HG03066 (cell line): ENCODE measurements at regions not wholly inside any gene's neighbourhood (a gene's known extent, or its start where the extent isn't known, plus 50 kb on each side); places are given as distances from the start of the nearest gene placed in this dataset.
"Not testable (repeated sequence)": the region's sequence is repeated elsewhere in the genome, so short reads cannot be mapped to it uniquely, and the experiment has no call there.

Experiments
- ATAC-seq: cut with Tn5 transposase; IDR thresholded peaks from one replicate; pipeline ENCODE4 v1.9.1; 2021; ENCODE audit warnings: low read depth; ENCODE audit not compliant: unreplicated experiment

DNA sequence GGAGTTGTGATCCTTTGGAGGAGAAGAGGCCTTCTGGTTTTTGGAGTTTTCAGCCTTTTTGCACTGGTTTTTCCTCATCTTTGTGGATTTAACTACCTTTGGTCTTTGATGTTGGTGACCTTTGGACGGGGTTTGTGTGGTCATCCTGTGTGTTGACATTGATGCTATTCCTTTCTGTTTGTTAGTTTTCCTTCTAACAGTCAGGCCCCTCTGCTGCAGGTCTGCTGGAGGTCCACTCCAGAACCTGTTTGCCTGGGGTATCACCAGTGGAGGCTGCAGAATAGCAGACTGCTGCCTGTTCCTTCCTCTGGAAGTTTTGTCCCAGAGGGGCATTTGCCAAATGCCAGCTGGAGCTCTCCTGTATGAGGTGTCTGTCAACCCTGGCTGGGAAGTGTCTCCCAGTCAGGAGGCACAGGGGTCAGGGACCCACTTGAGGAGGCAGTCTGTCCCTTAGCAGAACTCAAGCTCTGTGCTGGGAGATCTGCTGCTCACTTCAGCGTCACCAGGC lies 149.4 kb upstream of the G2E3 start:
- not testable (repeated sequence) for ATAC-seq

- no peak for ATAC-seq
Measured at GRCh38 chr14:30410986-30411385, 148.0 kb upstream of the G2E3 start.

- not testable (repeated sequence) for ATAC-seq
Measured at GRCh38 chr14:30413184-30413583, 145.8 kb upstream of the G2E3 start.

- ATAC-seq = no peak
Measured at GRCh38 chr14:30417121-30417520, 141.8 kb upstream of the G2E3 start.

DNA sequence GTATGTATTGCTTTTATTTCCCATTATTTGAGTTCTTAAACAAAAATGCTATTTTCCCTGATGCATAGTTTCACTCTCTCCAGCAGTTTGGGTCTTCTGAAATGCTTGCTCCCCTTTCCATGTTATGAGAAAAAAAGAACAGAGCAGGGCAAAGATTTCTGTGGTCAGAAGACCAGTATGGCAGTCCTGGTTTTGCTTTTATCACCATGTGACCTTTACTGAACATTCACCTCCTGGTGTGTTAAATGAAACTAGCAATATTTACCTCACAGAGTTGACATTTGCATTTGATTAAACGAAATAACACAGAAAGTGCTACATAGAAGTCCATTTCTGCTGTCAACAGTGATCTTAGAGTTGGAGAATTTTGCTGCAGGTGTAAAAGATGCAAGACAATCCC lies 141.0 kb upstream of the G2E3 start:
- ATAC-seq = no peak

DNA sequence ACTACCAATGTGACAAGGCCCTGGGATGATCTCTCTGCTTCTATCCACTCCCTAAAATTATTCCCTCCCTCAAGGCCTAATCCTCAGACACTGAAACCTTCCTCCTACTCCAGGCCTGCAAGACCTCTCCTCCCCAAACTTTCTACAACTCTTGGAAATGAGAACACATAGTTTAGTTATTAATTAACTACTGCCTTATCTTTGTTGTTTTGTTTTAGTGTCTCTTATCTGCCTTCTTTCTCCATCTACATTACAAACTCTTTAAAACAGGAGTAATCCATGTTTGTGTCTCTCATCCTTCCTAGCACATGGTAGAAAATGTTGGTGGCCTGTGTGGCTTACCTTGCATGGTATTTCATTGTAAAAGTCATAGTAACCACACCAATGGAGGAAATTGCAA lies 139.9 kb upstream of the G2E3 start:
- ATAC-seq = no peak

DNA sequence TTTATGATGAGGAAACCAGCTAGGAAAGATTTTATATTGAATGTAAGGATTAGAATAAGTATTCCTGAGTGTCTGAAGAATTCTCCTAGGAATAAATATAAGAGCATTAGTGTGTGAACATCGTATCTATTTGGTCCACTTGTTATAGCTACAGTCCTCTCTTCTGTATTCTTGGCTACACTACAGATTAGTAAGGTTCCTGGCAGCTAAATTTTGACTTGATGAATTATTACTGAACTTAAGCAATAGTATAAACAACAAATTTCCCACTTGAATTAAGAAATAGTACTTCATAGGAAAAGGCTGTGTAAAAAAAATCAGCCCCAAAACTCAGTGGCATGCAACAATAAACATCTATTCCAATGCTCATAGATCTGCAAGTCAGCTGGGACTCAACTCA lies 138.4 kb upstream of the G2E3 start:
- no peak for ATAC-seq

- ATAC-seq = no peak
Measured at GRCh38 chr14:30426463-30426862, 132.5 kb upstream of the G2E3 start.

- ATAC-seq = no peak
Measured at GRCh38 chr14:30427401-30427800, 131.6 kb upstream of the G2E3 start.

GRCh38 chr14:30427846-30428245 lies 131.1 kb upstream of the G2E3 start:
- ATAC-seq = no peak

DNA sequence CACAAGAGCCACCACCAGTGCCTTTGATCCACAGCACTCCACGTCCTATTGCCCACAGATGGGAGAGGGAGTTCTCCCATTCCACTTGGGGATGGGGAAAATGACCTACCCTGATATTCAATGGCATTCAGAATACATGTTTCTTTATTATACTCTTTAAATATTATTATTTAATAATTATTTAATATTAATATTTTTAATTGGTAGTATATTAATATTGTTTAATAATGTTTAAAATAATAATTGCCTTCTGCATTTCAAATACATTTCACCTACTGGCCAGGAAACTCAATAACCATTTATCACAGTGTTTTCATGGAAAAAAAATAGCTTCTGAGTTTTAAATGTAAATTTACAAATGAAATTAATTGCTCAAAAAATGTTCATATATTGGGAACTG lies 127.4 kb upstream of the G2E3 start:
- ATAC-seq = no peak

GRCh38 chr14:30440961-30441360 lies 118.0 kb upstream of the G2E3 start:
- no peak for ATAC-seq

DNA sequence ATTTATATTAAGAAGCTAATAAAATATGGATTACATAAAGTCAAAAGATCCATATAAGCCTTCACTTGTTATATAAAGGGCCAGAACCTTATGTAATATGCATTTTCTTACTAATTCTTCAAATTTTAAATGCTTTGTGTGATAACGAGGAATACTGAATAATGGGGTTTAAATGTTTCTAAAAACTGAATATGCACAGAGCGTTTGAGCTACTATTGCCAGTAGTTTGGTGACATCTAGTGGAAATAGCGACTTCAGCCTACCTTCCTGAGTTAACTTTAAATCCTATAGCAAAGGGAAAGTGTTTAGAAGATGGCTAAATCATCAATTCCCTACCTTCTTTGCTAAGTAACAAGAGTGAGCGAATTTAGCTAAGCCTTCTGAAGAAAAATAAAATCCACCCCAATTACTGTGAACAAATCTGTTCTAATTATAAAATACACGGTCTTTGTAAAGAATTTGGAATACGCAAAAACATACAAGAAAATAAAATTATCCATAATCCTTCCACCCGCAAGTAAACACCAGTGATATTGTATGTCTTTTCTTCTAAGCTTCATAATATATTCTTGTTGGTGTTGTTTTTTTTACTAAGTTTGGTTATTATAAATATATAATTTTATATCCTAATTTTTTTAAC lies 115.5 kb upstream of the G2E3 start:
- ATAC-seq = no peak

DNA sequence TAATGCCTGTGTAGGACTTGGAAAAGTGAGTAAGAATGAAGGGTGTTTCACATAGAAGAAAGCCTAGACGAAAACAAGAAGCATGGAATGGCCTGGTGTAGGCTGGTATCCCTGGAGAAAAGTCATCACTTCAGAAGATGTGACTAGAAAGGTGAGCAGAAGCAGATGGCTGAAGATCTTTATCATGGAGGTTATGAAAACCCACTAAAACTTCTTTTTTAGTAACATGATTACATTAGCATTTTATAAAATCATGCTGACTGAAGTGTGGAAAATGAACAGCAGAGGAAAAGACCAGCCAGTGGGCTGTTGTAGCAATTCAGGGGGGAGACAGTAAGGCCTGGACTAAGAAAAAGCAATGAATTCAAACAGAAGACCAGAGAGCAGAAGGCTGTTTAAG lies 114.5 kb upstream of the G2E3 start:
- no peak for ATAC-seq

DNA sequence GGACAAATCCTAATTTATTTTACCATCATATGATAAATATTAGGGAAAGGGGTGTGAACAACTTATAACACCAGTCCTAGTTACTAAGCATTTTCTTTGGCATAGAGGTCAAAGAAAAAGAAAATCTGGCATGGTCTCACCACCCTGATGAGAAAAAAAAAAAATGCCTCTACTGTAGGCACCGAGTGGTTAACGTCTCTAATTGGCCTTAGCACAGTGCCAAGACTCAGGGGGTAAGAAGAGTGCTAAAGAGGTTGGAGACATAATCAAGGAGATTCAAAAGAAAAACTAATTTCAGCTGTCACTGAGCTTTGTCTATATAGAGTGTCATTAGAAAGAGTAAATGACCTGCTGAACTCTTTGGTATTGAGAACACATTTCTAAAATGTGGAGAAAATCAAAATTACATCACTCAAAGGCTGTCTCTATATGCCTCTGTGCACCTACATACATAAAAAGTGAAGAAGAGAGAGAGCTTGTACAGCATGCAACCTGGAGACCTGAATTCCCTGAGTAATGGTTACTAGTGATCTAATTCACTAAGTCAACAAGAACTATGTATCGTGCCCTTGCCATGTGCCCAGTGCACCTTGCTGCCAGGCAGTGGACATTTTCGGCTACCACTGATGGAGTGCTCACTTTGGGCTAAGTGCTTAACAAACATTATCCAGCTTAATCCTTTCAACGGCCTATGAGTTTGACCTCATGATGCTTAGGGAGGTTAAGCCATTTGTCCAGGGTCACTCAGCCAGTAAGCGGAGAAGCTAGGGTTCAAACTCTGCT lies 113.8 kb upstream of the G2E3 start:
- no peak for ATAC-seq

DNA sequence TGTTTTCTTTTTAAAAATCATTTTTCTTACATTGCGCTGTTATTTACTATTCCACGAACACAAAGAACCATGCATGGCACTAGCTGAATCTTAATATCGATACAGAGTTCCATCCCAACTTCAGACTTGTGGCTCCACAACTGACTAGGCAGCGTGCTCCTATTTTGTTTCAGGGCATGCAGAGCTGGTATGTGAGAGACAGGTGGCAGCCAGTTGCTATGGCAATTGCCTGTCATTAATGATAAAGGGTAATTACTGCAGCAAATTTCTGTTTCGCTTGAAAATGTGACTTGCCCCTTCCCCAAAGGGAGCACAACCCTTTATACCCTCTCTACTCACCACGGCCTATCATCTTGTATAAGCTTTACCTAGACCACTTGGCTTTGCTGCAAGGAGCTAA lies 113.1 kb upstream of the G2E3 start:
- ATAC-seq = no peak

GRCh38 chr14:30450631-30451545 lies 108.1 kb upstream of the G2E3 start:
- no peak for ATAC-seq

- no peak for ATAC-seq
Measured at GRCh38 chr14:30456296-30456695, 102.7 kb upstream of the G2E3 start.

DNA sequence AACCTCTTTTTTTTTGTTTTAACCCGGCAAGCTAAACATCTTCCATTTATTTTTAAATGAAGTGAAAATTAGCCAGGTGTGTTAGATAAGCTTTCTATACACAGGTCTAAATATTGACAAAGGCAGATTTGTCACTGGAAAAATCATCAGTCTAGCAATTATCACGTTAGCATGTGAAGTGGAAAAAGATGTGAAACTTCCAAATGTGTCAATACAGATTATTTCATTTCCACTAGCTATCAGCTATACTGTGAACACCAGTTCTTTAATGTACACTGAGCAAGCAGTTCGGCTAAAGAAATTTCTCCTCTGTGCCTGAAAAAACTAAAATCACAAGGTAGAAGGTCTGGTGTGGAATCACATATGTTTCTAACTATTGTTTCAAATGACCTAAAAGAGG lies 96.6 kb upstream of the G2E3 start:
- no peak for ATAC-seq

GRCh38 chr14:30464481-30464880 lies 94.5 kb upstream of the G2E3 start:
- ATAC-seq = no peak

DNA sequence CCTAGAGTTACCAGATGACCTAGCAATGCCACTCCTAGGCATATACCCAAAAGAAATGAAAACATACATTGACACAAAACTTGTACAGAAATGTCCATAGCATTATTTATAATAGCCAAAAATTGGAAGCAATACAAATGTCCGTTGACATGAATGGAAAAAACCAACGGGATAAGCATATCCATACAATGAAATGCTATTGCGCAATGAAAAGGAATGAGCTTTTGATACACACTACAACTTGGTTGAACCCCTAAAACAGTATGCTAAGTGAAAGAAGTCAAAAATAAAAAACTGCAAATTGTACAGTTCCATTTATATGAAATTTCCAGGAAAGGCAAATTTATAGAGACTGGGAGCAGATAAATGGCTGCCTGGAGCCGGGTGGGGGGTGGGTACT lies 90.6 kb upstream of the G2E3 start:
- no peak for ATAC-seq
